ENCODE measurements at regions not wholly inside any gene's neighbourhood (a gene's known extent, or its start where the extent isn't known, plus 50 kb on each side); places are given as distances from the start of the nearest gene placed in this dataset.

- no peak for ATAC-seq (ENCODE audit: low read depth in 2 of 2)
- Mint-ChIP-seq H3K9me3 (peaks cover 0 to 9% (median 2%) of the 10 kb centered on the region in 7 donors), H3K27me3 (no peaks in the 10 kb centered on the region), H3K4me1 (no peaks in the 10 kb centered on the region), H3K36me3 (no peaks in the 10 kb centered on the region), H3K27ac (peak overlapping the region in 1 of 6 donors; percentile 7), H3K4me3 (no peak overlapping the region)
- DNase-seq = no peak
Observed at GRCh38 chr6:145254649-145255401, 480.5 kb downstream of the EPM2A start.

GRCh38 chr6:145257704-145258103 is 477.6 kb downstream of the EPM2A start:
- Mint-ChIP-seq H3K36me3 (no peaks in the 10 kb centered on the region), H3K9me3 (peaks cover 0 to 8% (median 2%) of the 10 kb centered on the region in 7 donors), H3K27me3 (no peaks in the 10 kb centered on the region), H3K27ac (no peak overlapping the region), H3K4me3 (no peak overlapping the region), H3K4me1 (no peaks in the 10 kb centered on the region)
- ATAC-seq (ENCODE audit: low read depth in 2 of 2) (no peak), DNase-seq (no peak)

GRCh38 chr6:145258122-145258521 is 477.2 kb downstream of the EPM2A start:
- ATAC-seq (ENCODE audit: low read depth in 2 of 2) = no peak
- H3K4me1 Mint-ChIP-seq = no peaks in the 10 kb centered on the region
- H3K27me3 Mint-ChIP-seq = no peaks in the 10 kb centered on the region
- H3K9me3 Mint-ChIP-seq = peaks cover 0 to 8% (median 2%) of the 10 kb centered on the region in 7 donors
- H3K4me3 Mint-ChIP-seq = no peak overlapping the region
- DNase-seq = no peak
- no peak overlapping the region for H3K27ac Mint-ChIP-seq
- no peaks in the 10 kb centered on the region for H3K36me3 Mint-ChIP-seq

- no peak overlapping the region for H3K4me3 Mint-ChIP-seq
- DNase-seq (no peak), ATAC-seq (ENCODE audit: low read depth in 2 of 2) (no peak)
- no peaks in the 10 kb centered on the region for H3K4me1 Mint-ChIP-seq
- H3K36me3 Mint-ChIP-seq = no peaks in the 10 kb centered on the region
- peaks cover 0 to 6% (median 0%) of the 10 kb centered on the region in 7 donors for H3K9me3 Mint-ChIP-seq
- H3K27me3 Mint-ChIP-seq = no peaks in the 10 kb centered on the region
- H3K27ac Mint-ChIP-seq = no peak overlapping the region
Observed at GRCh38 chr6:145260484-145261175, 474.7 kb downstream of the EPM2A start.

- H3K27ac Mint-ChIP-seq = no peak overlapping the region
- H3K36me3 Mint-ChIP-seq = no peaks in the 10 kb centered on the region
- DNase-seq = no peak
- H3K4me1 Mint-ChIP-seq = no peaks in the 10 kb centered on the region
- H3K4me3 Mint-ChIP-seq = no peak overlapping the region
- no peak for ATAC-seq (ENCODE audit: low read depth in 2 of 2)
- no peaks in the 10 kb centered on the region for H3K9me3 Mint-ChIP-seq
- H3K27me3 Mint-ChIP-seq = peaks cover 0 to 5% (median 0%) of the 10 kb centered on the region in 3 donors
Observed at GRCh38 chr6:145261758-145262157, 473.6 kb downstream of the EPM2A start.

GRCh38 chr6:145262771-145263170 is 472.5 kb downstream of the EPM2A start:
- Mint-ChIP-seq H3K4me1 (no peaks in the 10 kb centered on the region), H3K9me3 (no peaks in the 10 kb centered on the region), H3K4me3 (no peak overlapping the region), H3K36me3 (no peaks in the 10 kb centered on the region), H3K27me3 (peaks cover 0 to 9% (median 0%) of the 10 kb centered on the region in 3 donors), H3K27ac (no peak overlapping the region)
- DNase-seq (no peak), ATAC-seq (ENCODE audit: low read depth in 2 of 2) (no peak)

- Mint-ChIP-seq H3K9me3 (no peaks in the 10 kb centered on the region), H3K27ac (no peak overlapping the region), H3K36me3 (no peaks in the 10 kb centered on the region), H3K4me1 (no peaks in the 10 kb centered on the region), H3K4me3 (no peak overlapping the region), H3K27me3 (peaks cover 0 to 9% (median 0%) of the 10 kb centered on the region in 3 donors)
- ATAC-seq (ENCODE audit: low read depth in 2 of 2) (no peak), DNase-seq (no peak)
Observed at GRCh38 chr6:145263778-145264211, 471.5 kb downstream of the EPM2A start.

GRCh38 chr6:145266432-145267075 is 468.8 kb downstream of the EPM2A start:
- Mint-ChIP-seq H3K4me1 (no peaks in the 10 kb centered on the region), H3K9me3 (no peaks in the 10 kb centered on the region), H3K36me3 (no peaks in the 10 kb centered on the region), H3K27ac (no peak overlapping the region), H3K4me3 (no peak overlapping the region), H3K27me3 (peaks cover 0 to 9% (median 0%) of the 10 kb centered on the region in 3 donors)
- ATAC-seq (ENCODE audit: low read depth in 2 of 2) (no peak), DNase-seq (no peak)

GRCh38 chr6:145267076-145267867 is 468.0 kb downstream of the EPM2A start:
- Mint-ChIP-seq H3K4me3 (no peak overlapping the region), H3K27ac (no peak overlapping the region)

GRCh38 chr6:145270464-145270863 is 464.9 kb downstream of the EPM2A start:
- Mint-ChIP-seq H3K27me3 (peaks cover 0 to 9% (median 0%) of the 10 kb centered on the region in 3 donors), H3K4me3 (no peak overlapping the region), H3K4me1 (no peaks in the 10 kb centered on the region), H3K9me3 (no peaks in the 10 kb centered on the region), H3K27ac (no peak overlapping the region), H3K36me3 (no peaks in the 10 kb centered on the region)
- no peak for ATAC-seq (ENCODE audit: low read depth in 2 of 2)
- DNase-seq = no peak

More at GRCh38 chr6:145267076-145267867, 468.0 kb downstream of the EPM2A start:
- no peaks in the 10 kb centered on the region for H3K4me1 Mint-ChIP-seq
- DNase-seq = no peak
- ATAC-seq (ENCODE audit: low read depth in 2 of 2) = no peak
- H3K36me3 Mint-ChIP-seq = no peaks in the 10 kb centered on the region
- H3K27me3 Mint-ChIP-seq = peaks cover 0 to 9% (median 0%) of the 10 kb centered on the region in 3 donors
- no peaks in the 10 kb centered on the region for H3K9me3 Mint-ChIP-seq

GRCh38 chr6:145271040-145271439 is 464.3 kb downstream of the EPM2A start:
- no peak overlapping the region for H3K4me3 Mint-ChIP-seq
- H3K36me3 Mint-ChIP-seq = no peaks in the 10 kb centered on the region
- ATAC-seq (ENCODE audit: low read depth in 2 of 2) (no peak), DNase-seq (no peak)
- H3K27me3 Mint-ChIP-seq = peaks cover 0 to 9% (median 0%) of the 10 kb centered on the region in 3 donors
- no peak overlapping the region for H3K27ac Mint-ChIP-seq
- no peaks in the 10 kb centered on the region for H3K4me1 Mint-ChIP-seq
- H3K9me3 Mint-ChIP-seq = no peaks in the 10 kb centered on the region

GRCh38 chr6:145271577-145271976 is 463.7 kb downstream of the EPM2A start:
- no peaks in the 10 kb centered on the region for H3K36me3 Mint-ChIP-seq
- no peak for ATAC-seq (ENCODE audit: low read depth in 2 of 2)

GRCh38 chr6:145272246-145272645 is 463.1 kb downstream of the EPM2A start:
- H3K4me1 Mint-ChIP-seq = no peaks in the 10 kb centered on the region
- DNase-seq (no peak), ATAC-seq (ENCODE audit: low read depth in 2 of 2) (no peak)
- H3K36me3 Mint-ChIP-seq = no peaks in the 10 kb centered on the region
- no peak overlapping the region for H3K4me3 Mint-ChIP-seq
- no peak overlapping the region for H3K27ac Mint-ChIP-seq
- H3K9me3 Mint-ChIP-seq = no peaks in the 10 kb centered on the region
- peaks cover 0 to 4% (median 0%) of the 10 kb centered on the region in 3 donors for H3K27me3 Mint-ChIP-seq

More at GRCh38 chr6:145271577-145271976, 463.7 kb downstream of the EPM2A start:
- no peak overlapping the region for H3K27ac Mint-ChIP-seq
- no peaks in the 10 kb centered on the region for H3K9me3 Mint-ChIP-seq
- peak overlapping the region in 1 of 8 donors; percentile 27 for H3K4me3 Mint-ChIP-seq
- peaks cover 0 to 6% (median 0%) of the 10 kb centered on the region in 3 donors for H3K27me3 Mint-ChIP-seq
- H3K4me1 Mint-ChIP-seq = no peaks in the 10 kb centered on the region
- no peak for DNase-seq
